Hepatocyte (in vitro differentiated cells): ENCODE measurements at regions not wholly inside any gene's neighbourhood (a gene's known extent, or its start where the extent isn't known, plus 50 kb on each side); places are given as distances from the start of the nearest gene placed in this dataset.

Experiments
- CTCF ChIP-seq: fragments of 200-600 bp; sonication (generic); IDR thresholded peaks from 2 replicates; pipeline ENCODE4 v1.5.1; 2016; ENCODE audit warnings: antibody characterized with exemption, mild to moderate bottlenecking; ENCODE audit not compliant: poor library complexity
- EZH2phosphoT487 ChIP-seq: fragments of 200-600 bp; sonication (generic); IDR thresholded peaks from one replicate; pipeline ENCODE4 v1.6.1; 2018; ENCODE audit warnings: antibody characterized with exemption, mild to moderate bottlenecking, low read depth, moderate library complexity; ENCODE audit not compliant: unreplicated experiment, severe bottlenecking

DNA sequence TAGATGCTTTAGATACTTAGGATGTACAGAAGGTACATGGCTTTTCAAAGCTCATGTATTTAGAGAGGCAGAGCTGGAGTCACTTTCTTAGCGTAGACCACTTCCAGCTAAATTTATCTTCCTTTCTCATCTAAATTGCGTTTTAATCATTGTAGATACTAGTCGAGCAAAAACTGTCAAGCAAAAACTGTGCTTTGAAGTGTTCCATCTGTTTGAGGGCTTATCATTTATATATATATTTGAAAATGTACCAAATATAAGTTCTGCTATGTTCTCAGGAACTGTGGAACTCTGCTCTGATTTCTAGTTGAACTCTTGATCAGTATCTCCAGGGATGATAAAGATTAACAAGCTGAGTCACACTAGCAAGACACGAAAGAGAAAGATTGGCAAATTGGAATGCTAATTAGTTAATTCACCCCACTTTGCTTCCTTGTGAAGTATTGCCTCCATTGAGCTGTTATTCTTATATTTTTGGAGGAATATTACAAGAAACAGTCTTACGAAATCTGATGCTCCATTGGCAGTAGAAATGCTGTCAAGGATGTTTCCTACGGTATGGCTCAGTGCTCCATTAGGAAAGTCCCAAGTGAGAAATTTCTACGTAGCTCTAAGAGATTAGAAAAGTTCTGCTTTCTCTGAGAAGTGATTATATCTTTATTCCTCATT is 310.7 kb downstream of the AEBP2 start:
- TF ChIP-seq CTCF (no peak), EZH2phosphoT487 (no peak)
